ENCODE measurements at regions not wholly inside any gene's neighbourhood (a gene's known extent, or its start where the extent isn't known, plus 50 kb on each side); places are given as distances from the start of the nearest gene placed in this dataset.

GRCh38 chr12:114902665-114903064, 218.7 kb upstream of the TBX3 start:
- no peak for TF ChIP-seq EZH2 (IDR thresholded peaks at IDR 0.05; ENCODE audit: insufficient read depth, poor library complexity, severe bottlenecking)
- TF ChIP-seq EZH2phosphoT487 (IDR thresholded peaks at IDR 0.05; ENCODE audit: insufficient read depth, low read depth): no peak

Data from GM23248 (cell line).